GM03348 (cell line): ENCODE measurements at regions not wholly inside any gene's neighbourhood (a gene's known extent, or its start where the extent isn't known, plus 50 kb on each side); places are given as distances from the start of the nearest gene placed in this dataset.

Experiments
- DNase-seq: peaks from one replicate; pipeline ENCODE4 v3.0.0; 2012; ENCODE audit warnings: low spot score

DNA sequence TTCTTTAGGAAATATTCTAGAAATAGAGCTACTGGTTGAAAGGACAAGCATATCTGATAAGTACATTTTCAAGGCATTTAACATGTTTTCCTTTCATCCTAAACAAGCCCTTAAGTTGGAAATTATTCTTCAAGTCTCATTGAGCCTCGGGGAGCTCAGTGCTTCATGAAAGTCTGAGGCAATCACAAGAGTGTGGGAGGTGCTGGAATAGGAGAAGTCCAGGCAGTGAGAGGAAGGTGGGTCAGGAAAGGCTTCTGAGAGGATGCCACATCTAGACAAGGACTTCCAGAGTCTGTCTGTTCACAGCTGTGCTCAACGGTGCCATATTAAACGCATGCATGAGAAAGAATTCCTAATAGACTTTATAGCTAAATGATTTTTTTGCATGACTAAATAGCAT, 69.8 kb downstream of the CD83 start:
- no peak for DNase-seq

DNA sequence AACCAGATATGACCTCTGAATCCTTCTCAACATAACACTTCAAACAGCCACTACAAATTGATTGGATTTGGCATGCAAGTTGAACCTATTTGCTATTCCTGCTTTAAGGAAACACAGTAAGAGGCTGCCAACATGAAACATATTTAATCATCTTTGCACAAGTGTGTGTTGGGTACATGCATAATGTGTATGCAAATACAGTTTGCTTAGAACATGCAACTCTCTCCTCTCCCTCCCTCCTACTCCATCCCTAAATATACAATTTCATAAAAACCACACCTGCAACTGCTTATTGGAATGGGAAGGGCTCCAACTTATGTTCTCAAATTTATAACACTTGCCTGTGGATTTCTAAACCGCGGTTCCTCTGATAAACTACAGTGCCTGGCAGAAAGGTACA, 71.5 kb downstream of the CD83 start:
- DNase-seq = no peak

DNA sequence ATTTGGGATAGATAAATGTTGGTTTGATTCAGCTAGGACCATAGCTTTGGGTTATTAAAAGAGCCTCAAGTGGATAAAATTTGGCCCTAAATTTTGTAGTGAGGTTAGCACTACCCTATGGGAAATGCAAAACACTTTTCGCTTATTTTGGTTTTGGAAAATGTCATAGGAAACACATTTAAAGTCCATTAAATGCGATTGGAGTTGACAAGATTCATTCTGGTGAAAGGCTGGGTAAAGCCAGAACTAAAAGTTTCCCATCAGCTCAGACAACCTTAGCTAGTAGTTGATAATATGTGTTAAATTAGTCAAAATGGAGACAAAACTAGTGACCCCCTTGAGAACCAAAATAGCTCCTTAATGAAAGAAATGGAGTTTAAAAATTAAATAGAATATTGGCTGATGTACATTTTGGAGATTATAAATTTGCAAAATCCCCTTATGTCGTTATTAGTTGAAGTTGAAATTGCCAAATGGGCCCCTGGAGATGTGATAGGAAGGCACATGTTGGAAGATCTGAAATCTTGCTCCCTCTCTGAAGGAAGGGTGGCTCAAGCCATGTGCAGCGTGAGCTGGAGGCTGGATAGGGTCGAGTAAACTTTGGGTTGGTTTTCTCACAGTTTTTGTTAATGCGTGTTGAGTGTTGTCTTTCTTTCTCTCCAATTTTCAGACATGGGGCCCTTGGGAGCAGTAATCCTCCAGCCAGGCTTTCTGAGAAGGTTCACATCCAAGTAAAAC, 72.8 kb downstream of the CD83 start:
- no peak for DNase-seq

DNA sequence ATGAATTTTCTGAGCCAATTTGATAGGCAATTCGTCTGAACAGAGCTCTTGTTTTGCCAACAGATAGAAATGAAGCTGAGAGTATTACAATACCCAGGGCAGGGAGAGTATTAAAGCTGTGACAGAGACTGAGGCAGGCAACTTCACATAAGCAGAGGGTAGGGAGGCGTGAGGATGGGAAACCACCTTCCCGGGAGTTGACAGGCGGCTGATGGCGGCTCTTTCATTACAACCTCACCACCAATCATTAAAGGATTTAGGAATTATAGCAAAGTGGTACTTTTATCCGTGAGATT, 73.3 kb downstream of the CD83 start:
- DNase-seq = no peak

DNA sequence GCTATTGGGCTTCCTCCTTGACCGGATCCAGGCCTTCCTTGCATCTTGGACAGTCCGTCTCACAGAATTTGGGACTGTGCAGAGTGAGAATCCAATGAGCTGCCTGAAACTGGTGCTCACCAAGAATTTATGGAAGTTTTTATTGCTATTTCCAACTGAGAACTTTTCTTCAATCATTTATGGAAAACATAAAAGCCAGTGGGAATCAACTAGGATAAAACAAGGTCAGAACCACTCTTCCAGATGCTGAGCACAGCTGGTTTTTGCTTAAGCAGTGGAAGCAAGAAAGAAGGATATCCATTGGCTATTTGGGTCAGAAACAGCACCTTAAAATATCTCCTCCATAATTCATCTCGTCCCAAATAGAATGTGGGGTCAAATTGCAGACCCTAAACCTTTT, 74.2 kb downstream of the CD83 start:
- DNase-seq = no peak

DNA sequence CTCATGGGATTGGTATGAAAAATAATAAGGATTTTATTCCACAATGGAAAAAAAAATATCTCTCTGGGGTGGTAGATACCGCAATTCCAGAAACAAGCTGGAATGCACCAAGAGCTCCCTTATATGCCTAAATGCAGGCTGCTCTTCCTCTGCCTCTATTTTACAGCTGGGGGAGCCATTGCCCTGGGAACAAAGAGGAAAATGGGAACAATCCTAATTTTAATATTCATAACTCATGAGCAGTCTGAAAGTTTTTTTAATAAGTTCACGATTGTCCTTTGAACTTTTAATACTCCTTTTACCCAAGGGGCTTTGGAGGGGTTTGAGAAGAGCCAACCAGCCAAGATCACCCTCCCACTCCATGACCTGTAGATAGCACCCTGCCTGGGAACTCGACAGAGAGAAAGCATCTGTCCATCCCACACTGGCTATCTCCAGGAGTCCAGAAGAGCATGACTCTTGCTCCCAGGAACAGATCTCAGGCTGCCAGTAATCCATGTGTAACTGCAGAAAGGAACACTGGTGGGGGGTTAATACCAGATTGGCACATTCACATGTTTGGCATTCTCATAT, 74.7 kb downstream of the CD83 start:
- DNase-seq = no peak

DNA sequence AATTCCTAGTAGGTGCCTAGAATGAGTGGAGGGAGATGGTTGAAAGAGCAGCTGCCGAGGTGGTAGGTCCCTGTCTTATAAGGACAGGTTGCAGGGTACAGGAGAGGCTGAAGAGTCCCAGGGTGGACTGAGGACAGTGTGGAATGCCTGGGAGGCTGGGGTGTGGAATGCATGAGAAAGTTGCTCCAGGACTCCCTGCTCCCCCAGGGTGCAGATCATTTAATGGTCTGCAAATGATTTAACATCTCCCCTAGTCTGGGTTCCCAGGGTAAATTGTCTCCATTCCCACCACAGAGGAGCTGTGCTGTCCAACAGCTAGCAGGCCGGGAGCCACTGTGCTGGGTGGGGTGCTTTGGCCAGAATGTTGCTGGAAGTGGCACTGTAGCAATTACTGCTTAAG, 76.0 kb downstream of the CD83 start:
- DNase-seq = no peak

DNA sequence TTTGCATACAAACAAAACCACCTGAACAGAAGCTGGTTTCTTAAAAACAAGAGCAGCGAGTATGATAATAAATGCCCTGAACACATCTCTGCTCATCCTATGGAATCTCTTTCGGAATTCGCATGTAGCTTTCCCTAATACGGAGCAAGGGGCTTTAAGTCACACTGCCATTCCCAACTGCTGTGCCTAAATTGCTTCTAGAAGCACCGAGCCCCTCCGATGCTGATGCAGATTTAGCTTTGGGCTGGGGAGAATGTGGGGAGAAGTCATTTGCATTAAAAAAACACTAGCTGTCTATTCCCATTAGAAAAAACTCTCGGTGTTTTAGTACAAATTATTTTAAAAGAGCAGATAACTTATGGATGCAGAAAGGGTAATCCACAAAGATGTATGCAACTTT, 76.9 kb downstream of the CD83 start:
- DNase-seq = no peak

DNA sequence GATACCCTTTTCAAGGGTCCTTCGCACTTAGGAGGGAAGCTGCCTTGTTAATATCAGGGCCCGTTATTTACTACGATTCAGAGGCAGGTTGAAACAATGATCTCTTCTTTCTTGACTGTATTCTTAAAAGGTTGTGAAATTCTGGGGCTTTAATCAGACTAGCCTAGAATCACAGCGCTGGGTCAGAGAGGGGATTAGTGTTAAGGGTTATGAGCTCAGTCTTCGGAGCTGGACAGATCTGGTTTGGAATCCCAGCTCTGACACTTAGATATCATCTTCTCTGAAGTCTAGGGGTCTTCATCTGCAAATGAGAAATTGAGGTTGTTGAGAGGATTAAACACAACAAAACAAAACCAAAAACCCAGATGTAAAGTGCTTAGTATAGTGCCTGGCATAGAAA, 77.4 kb downstream of the CD83 start:
- no peak for DNase-seq

DNA sequence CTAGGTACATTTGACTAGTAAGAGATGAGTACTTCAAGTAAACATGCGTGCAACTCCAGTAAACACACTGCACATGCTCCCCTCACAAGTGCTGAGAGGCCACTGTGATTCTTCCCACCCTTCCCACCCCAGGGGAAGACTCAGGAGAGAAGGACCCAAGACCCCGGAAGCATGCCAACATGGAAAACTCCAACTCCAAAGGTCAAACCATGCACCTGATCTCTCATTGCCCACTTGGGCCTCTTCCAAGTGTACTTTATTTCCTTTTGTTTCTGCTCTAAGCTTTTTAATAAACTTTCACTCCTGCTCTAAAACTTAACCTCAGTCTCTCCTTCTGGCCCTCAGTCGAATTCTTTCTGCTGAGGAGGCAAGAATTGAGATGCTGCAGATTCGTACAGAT, 78.5 kb downstream of the CD83 start:
- DNase-seq = no peak

DNA sequence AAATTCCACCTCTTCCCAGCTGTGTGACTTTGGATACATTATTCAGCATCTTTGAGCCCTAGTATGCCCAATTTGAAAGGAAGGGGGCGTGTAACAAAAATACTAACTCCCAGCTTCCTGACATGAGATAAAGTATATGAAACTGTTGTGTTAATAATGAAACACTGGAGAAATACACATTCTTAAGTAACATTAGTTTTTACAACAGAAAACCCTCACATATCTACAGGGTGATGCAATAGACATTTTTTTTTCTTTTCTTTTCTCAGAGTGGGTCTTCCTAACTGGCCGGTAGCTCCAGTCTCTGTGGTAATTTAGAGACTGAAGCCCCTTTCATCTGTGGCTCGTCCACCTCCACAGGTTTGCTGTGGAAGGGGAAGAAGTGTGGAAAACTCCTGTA, 79.5 kb downstream of the CD83 start:
- DNase-seq = peak; percentile 18

DNA sequence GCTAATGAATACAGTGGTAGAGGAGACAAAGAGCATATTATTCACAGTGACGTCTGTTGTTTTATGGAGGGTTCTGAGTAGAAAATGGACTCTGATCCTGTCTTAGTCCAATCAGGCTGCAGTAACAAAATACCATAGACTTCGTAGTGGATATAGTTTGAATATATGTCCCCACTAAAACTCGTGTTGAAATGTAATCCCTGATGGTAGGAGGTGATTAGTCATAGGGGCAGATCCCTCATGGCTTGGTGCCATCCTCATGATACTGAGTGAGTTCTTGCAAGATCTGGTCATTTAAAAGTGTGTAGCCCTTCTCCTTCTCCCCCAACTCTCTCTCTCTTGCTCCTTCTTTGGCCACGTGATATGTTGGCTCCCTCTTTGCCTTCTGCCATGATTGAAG, 82.5 kb downstream of the CD83 start:
- no peak for DNase-seq

DNA sequence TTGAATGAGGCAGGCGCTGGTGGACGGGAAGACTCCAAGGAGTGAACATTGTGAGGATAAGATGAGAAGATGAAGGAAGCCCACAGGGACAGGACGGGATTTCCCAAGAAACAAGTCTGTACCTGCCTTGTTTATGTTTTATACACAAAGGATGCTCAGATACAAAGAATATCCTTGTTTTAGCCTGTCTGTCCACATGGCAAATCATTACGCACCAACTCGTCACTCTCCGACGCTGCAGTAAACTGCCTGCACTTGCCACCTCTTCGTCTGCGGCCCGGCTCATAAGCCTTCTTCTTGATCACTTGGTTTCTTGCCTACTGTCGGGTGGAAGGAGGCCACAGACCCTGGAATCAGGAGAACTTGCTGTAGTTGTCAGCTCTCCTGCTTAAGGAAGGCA, 85.4 kb downstream of the CD83 start:
- DNase-seq = no peak

DNA sequence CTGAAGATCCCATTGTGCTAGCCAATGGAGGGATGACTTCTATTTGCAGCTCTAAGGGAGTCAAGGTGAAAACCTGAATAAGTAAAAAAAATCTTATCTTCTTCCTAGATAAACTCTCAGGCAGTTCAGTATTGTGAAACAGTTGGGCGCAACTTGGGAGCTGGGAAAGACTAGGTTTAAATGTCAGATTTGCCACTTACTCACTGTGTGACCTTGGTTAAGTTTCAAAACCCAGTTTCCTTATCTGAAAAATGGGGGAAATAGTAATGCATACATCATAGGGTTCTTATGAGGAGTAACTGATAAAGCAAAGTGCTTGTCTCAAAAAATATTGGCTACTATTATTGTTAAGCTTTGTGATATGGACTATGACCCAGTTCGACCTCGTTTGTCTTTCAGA, 88.8 kb downstream of the CD83 start:
- DNase-seq = no peak

DNA sequence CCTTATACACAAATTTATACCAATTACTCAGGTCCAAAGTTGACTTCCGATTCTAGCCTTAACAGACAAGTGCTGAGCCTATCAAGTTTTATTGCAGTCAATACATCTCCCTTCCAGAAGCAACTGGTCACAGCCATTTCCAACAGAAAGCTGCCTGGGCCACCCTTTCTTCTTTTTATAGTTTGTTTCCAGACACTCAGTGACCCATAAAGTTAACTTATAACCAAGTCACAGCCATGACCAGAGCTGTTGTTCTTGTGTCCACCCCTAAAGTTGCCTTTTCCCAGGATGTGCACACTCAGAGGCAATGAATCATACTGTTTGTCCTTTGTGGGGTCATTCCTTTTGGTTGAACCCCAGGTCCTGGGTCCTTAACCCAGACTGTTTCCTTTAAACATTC, 89.9 kb downstream of the CD83 start:
- no peak for DNase-seq

DNA sequence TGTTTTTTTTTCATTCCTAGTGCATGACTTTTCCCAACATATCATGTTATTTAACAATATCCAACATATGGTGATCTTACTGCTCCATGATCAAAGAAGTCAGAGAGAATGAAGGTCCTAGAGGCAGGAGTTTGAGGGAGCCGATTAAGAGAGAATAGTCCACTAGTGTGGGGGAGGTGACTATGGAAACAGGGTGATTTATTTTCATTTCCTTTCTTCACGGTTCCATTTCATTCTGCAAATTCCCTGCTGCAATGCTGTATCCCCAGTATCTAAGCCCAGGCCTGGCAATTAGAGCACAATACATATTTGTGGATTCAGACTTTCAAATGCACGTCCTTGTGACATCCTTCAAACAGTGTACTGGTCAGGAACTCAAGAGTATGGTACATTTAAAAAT, 91.4 kb downstream of the CD83 start:
- no peak for DNase-seq

DNA sequence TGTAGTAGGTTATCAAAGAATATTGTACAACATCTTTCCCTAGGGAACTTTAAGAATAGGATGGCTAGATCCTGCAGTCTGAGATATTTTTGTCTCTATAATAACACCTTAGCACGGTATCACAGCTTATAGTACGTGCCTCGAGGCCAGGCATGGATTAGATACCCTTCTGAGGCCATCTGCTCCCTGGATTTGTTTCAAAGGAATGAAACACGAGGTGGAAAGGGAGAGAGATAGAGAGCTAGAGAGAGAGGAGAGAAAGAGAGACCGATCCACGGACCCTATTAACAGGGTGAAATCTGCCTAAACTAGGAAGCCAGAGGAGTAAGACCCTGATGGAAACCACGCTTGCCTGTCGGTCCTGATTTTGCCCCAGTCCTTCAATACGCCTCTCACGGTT, 92.5 kb downstream of the CD83 start:
- DNase-seq = no peak

DNA sequence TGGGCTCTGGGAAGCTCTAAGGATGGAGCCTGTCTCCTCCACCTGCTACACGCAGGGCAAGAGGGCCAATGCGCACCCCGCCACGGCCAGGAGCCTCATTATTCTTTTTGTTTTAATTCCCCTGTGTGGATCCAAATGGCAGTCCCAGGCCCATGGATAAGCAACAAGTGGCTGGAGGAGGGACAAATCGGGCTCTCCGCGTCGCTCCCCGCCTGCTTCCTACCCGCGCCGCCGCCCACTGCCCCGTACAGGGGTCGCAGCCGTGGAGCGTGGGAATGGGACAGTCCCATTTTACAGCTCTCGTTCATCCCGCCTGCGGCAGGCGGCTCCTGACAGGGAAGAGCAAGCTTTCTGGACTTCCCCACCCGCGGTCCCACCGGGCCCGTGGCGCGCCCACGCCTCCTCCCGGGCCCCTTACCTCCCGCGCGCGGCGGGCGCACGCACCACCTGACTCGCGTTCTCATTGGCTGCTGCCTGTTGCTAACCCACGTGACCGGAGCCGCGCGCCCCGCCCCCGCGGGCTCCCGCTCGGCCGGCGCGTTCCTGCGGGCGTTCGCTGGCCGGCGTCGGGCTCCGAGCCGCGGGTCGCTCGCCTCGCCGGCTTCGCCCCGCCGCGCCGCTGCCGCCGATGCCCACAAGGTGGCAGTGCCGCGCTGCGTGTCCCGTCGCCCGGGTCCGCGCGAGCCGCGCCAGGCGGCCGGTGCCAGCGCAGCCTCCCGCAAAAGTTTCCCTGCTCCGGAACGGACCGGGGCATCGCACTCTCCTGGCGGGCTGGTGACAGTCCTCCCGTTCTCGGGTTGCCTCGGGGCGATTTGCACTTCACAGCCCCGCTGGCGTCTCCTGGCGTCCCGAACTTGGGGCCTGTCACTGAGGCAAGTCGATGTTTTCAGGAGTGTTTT, 93.3 kb downstream of the CD83 start:
- peak; percentile 99 for DNase-seq

DNA sequence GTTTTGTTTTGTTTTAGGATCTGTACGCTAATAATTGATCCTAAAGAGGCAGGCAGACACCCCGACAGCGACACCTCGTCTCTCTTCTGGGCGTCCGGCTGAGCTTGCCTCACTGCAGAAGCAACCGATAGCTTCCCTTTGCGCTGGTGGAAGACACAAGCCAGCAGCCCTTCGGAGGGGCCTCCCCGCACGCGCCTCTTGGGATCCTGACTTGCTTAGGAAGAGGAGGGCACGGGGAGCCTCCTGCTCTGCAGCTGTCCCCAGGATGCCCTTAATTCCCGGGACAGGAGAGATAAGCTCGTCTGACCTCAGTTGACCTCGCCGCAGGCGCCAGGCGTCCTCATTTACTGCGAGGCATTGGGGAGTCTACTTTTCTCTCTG, 94.0 kb downstream of the CD83 start:
- peak; percentile 57 for DNase-seq

DNA sequence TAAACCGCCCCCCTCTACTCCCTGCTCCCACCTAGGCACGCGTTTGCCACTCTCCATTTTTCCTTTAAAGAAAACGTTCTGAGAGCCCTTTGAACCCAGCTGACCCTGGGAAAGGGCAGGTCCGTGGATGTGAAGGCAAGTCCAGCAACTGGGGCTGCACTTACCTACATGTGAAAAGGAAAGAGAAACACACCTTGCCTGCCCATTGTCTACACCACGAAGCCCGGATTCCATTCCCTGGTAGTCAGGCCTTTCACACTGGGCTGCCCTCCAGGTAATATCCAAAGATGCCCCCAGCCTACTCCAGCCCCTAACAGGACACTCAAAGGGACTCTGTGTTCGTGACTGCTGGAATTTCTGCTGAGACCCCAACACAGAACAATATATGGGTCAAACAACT, 94.4 kb downstream of the CD83 start:
- no peak for DNase-seq

DNA sequence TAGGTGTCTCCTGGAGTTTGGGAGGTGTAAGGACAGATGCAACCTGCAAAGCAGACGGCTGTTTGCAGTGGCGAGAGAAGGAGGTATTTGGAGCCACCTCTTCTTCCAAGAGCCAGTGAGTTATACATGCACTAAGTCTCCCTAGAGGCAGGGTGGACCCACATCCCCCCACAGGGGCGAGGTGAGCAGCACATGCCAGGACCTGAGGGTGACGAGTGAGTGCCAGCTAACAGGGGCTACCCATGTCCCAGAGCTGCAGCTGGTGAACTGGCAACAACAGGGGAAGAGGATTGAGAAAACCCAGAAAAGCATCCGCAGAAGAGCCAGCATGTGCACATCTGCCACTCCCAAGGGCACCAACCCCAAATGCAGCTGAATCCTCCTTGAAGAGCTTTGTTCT, 95.1 kb downstream of the CD83 start:
- DNase-seq = no peak

DNA sequence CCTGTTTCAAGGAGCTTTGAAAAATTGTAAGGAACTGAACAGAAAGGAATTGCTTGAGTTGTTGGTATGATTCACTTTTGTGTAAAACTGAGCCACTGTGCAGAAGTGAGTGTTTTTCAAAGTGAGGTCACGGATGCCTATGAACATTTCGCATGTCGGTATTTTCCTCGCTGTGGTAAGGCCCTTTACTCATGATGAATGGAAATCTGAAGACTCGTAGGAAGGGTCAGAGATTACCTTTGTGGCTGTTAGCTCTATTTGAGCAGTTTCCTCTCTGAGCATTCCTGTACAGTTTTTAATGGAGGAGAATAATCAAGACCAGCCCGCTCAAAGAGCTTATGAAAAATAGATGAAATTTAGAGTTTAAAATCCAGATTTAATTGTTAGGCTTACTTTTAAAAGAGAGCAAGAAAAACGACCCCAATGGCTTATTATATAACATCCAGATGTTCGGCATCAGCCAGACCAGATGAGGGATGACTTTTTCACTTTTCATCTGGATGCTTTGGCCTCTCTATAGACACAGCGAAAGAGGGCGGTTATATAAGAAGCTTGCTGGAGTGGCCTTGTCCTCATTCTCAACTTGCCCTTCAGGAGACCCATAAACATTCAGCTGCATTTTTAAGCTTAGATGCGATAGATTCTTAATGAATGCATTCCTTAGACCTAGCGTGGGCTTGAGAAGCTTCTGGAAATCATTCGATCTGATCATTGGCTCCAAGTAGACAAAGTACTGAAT, 99.5 kb downstream of the CD83 start:
- DNase-seq = no peak
